HCT116 (cell line): ENCODE measurements at regions not wholly inside any gene's neighbourhood (a gene's known extent, or its start where the extent isn't known, plus 50 kb on each side); places are given as distances from the start of the nearest gene placed in this dataset.

Experiments
- ATAC-seq: fragments of 200-7000 bp; cut with Tn5 transposase; 2 replicates; pipeline ENCODE4 v1.9.1; 2020; ENCODE audit warnings: mild to moderate bottlenecking, moderate library complexity
- BruUV-seq: library from RNA; stranded (reverse); fragments of 400-500 nt; replicated peaks from 2 replicates; lab custom pipeline; 2021; lab: Mats Ljungman, UMichigan
- CTCF ChIA-PET: fragments of 300-600 bp; sonication (Branson Sonifier 250); formaldehyde crosslinking; loops from one replicate; lab custom pipeline; 2021; ENCODE audit warnings: antibody characterized with exemption; lab: Charles Lee
- POLR2A ChIA-PET: fragments of 300-600, 350-600 bp; sonication (Branson Sonifier 250); formaldehyde crosslinking; loops from one replicate; lab custom pipeline; 2021; ENCODE audit warnings: antibody characterized with exemption; lab: Charles Lee
- RAD21 ChIA-PET, 2 experiments: fragments of 300-600 bp; sonication (Branson Sonifier 250); formaldehyde crosslinking; loops; one replicate each; lab custom pipeline; 2023; ENCODE audit warnings: low total read pairs in 2 of 2; ENCODE audit not compliant: uncharacterized antibody in 2 of 2, unreplicated experiment in 2 of 2, low non-redundant PET in 1 of 2; lab: Charles Lee
- DNase-seq: peaks from one replicate; pipeline ENCODE4 v3.0.0-alpha.2; 2010; ENCODE audit warnings: low read depth, low spot score
- H2AFZ ChIP-seq: fragments of 200-600 bp; shearing (Covaris generic), sonication (generic); 2 replicates; pipeline ENCODE4 v1.6.1; 2017; ENCODE audit warnings: low read depth, mixed run types, mixed read lengths, antibody characterized with exemption, low read length; ENCODE audit not compliant: poor library complexity, severe bottlenecking
- H3K27ac ChIP-seq: 2 replicates; pipeline ENCODE4 v1.5.1; 2012; ENCODE audit warnings: low read depth, low read length
- H3K27me3 ChIP-seq: fragments of 200-600 bp; sonication (generic); 2 replicates; pipeline ENCODE4 v1.6.1; 2016; ENCODE audit warnings: mixed run types, low read length, mixed read lengths; ENCODE audit not compliant: insufficient read depth
- H3K36me3 ChIP-seq, 2 experiments: fragments of 200-500 bp in 1 of 2; fragments of 200-600 bp in 1 of 2; sonication (Bioruptor generic) in 1 of 2; sonication (generic) in 1 of 2; 2 replicates each; pipeline versions ENCODE4 v1.5.1 to v1.6.1; 2014 to 2016; ENCODE audit warnings: low read length in 2 of 2, inconsistent platforms in 1 of 2, mixed read lengths in 1 of 2, mixed run types in 1 of 2; ENCODE audit not compliant: insufficient read depth in 2 of 2, control insufficient read depth in 1 of 2
- H3K4me1 ChIP-seq, 2 experiments: fragments of 200-600 bp in 1 of 2; sonication (generic) in 1 of 2; 2 replicates each; pipeline versions ENCODE4 v1.5.1 to v1.6.1; 2012 to 2017; ENCODE audit warnings: low read length in 2 of 2, inconsistent platforms in 1 of 2, mild to moderate bottlenecking in 1 of 2, mixed read lengths in 1 of 2, mixed run types in 1 of 2, moderate library complexity in 1 of 2; ENCODE audit not compliant: insufficient read depth in 2 of 2, control insufficient read depth in 1 of 2
- H3K4me2 ChIP-seq: fragments of 200-600 bp; sonication (generic); 2 replicates; pipeline ENCODE4 v1.6.1; 2017; ENCODE audit warnings: mixed run types, low read length, mixed read lengths
- H3K4me3 ChIP-seq, 2 experiments: fragments of 200-600 bp in 1 of 2; sonication (generic) in 1 of 2; replicated peaks in 1 of 2; 2 replicates each; pipeline ENCODE4 v1.5.1; 2011 to 2016; ENCODE audit warnings: low read length in 2 of 2, control low read depth in 1 of 2, low read depth in 1 of 2, mild to moderate bottlenecking in 1 of 2, mixed read lengths in 1 of 2, mixed run types in 1 of 2
- H3K79me2 ChIP-seq: fragments of 200-600 bp; sonication (generic); 2 replicates; pipeline ENCODE4 v1.6.1; 2017; ENCODE audit warnings: mild to moderate bottlenecking, mixed run types, low read length, moderate library complexity, mixed read lengths; ENCODE audit not compliant: insufficient read depth
- H3K9ac ChIP-seq: fragments of 200-600 bp; sonication (generic); 2 replicates; pipeline ENCODE4 v1.6.1; 2016; ENCODE audit warnings: low read length, mixed read lengths
- H3K9me2 ChIP-seq: fragments of 200-600 bp; sonication (generic), shearing (Covaris generic); 2 replicates; pipeline ENCODE4 v1.6.1; 2017; ENCODE audit warnings: mixed run types, mild to moderate bottlenecking, moderate library complexity; ENCODE audit not compliant: insufficient read depth
- H3K9me3 ChIP-seq, 2 experiments: fragments of 200-500 bp in 1 of 2; fragments of 200-600 bp in 1 of 2; sonication (Bioruptor generic) in 1 of 2; sonication (generic) in 1 of 2; 2 replicates each; pipeline ENCODE4 v1.6.1; 2014 to 2017; ENCODE audit warnings: low read length in 2 of 2, mixed read lengths in 2 of 2, inconsistent platforms in 1 of 2, low read depth in 1 of 2, mild to moderate bottlenecking in 1 of 2, mixed run types in 1 of 2, moderate library complexity in 1 of 2; ENCODE audit not compliant: control insufficient read depth in 1 of 2, insufficient read depth in 1 of 2
- H4K20me1 ChIP-seq: fragments of 200-600 bp; sonication (generic), shearing (Covaris generic); 2 replicates; pipeline ENCODE4 v1.6.1; 2017; ENCODE audit warnings: mixed run types, mild to moderate bottlenecking, moderate library complexity; ENCODE audit not compliant: insufficient read depth
- CBX3 ChIP-seq: IDR thresholded peaks from 2 replicates; pipeline ENCODE4 v1.6.1; 2012; ENCODE audit warnings: low read depth
- CEBPB ChIP-seq: IDR thresholded peaks from 2 replicates; pipeline ENCODE4 v1.6.1; 2012; ENCODE audit warnings: low read depth
- EGR1 ChIP-seq: IDR thresholded peaks from 2 replicates; pipeline ENCODE4 v1.6.1; 2012; ENCODE audit warnings: low read depth
- ELF1 ChIP-seq: IDR thresholded peaks from 2 replicates; pipeline ENCODE4 v1.6.1; 2012; ENCODE audit warnings: low read depth, borderline replicate concordance
- EZH2 ChIP-seq: fragments of 200-600 bp; sonication (generic); IDR thresholded peaks from 2 replicates; pipeline ENCODE4 v1.6.1; 2017; ENCODE audit warnings: antibody characterized with exemption, mixed run types
- EZH2phosphoT487 ChIP-seq: fragments of 200-600 bp; IDR thresholded peaks from 2 replicates; pipeline ENCODE4 v1.6.1; 2018; ENCODE audit warnings: antibody characterized with exemption, borderline replicate concordance
- FOSL1 ChIP-seq: IDR thresholded peaks from 2 replicates; pipeline ENCODE4 v1.6.1; 2012; ENCODE audit warnings: low read depth
- POLR2AphosphoS5 ChIP-seq: IDR thresholded peaks from 2 replicates; pipeline ENCODE4 v1.6.1; 2011; ENCODE audit warnings: mild to moderate bottlenecking, low read depth, low read length, moderate library complexity
- SIN3A ChIP-seq: IDR thresholded peaks from 2 replicates; pipeline ENCODE4 v1.6.1; 2012; ENCODE audit warnings: low read depth
- SP1 ChIP-seq: IDR thresholded peaks from 2 replicates; pipeline ENCODE4 v1.6.1; 2012; ENCODE audit warnings: low read depth
- SRF ChIP-seq: IDR thresholded peaks from 2 replicates; pipeline ENCODE4 v1.6.1; 2012; ENCODE audit warnings: low read depth
- YY1 ChIP-seq: IDR thresholded peaks from 2 replicates; pipeline ENCODE4 v1.6.1; 2011; ENCODE audit warnings: low read length, low read depth, moderate library complexity, mild to moderate bottlenecking; ENCODE audit not compliant: insufficient replicate concordance; ENCODE audit errors: extremely low read depth
- ZFX ChIP-seq: fragments of 450-650 bp; IDR thresholded peaks from 2 replicates; pipeline ENCODE4 v1.6.1; 2017
- ZNF274 ChIP-seq: fragments of 200-500 bp; sonication (Bioruptor generic); IDR thresholded peaks from 2 replicates; pipeline ENCODE4 v1.6.1; 2014; ENCODE audit warnings: mild to moderate bottlenecking, low read depth, low read length, inconsistent platforms
- intact Hi-C: fragments of 100-400 bp; cut with micrococcal nuclease; formaldehyde crosslinking; loops from 2 replicates; pipeline ENCODE4 v1.10.0; 2022
- TF ChIP-seq, protein P1 (sequence below), 3 experiments: fragments of 200-600 bp in 1 of 3; sonication (generic) in 1 of 3; IDR thresholded peaks in 2 of 3; conservative IDR thresholded peaks in 1 of 3; 2 replicates each; pipeline ENCODE4 v1.5.1; 2012 to 2017; ENCODE audit warnings: low read depth in 2 of 3, low read length in 2 of 3, antibody characterized with exemption in 1 of 3, borderline replicate concordance in 1 of 3, control low read depth in 1 of 3, mild to moderate bottlenecking in 1 of 3, mixed read lengths in 1 of 3, mixed run types in 1 of 3, moderate library complexity in 1 of 3; ENCODE audit not compliant: insufficient read depth in 1 of 3
- TF ChIP-seq, protein P2 (sequence below): IDR thresholded peaks from 2 replicates; pipeline ENCODE4 v1.6.1; 2011; ENCODE audit warnings: mild to moderate bottlenecking, low read length, moderate library complexity; ENCODE audit not compliant: insufficient replicate concordance; ENCODE audit errors: extremely low read depth
- TF ChIP-seq, protein P3 (sequence below): IDR thresholded peaks from 2 replicates; pipeline ENCODE4 v1.6.1; 2012

DNA sequence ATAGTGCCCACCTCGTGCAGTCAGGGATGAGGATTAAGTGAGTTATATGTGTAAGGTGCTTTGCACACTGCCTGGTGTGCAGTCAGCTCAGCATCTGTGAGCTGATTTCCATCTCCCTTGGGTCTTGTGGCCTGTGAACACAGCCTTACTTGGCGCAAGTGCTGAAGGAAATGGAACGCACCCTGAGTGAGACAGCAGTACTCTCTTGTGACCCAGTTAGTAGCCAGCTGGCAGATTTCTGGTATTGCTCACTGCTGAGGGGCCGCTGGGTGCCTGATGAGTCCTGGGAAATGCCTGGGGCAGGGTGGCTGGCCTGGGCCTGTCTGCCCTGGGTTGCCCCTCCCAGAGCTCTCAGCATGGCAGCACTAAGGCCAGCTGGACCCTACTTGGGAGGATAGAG, 90.9 kb upstream of the BOD1 start:
- no peak overlapping the region for H2AFZ ChIP-seq
- H3K27me3 ChIP-seq = no peaks in the 10 kb centered on the region
- no peaks in the 10 kb centered on the region for H3K79me2 ChIP-seq
- H3K9ac ChIP-seq = no peak overlapping the region
- intact Hi-C loops = no loop called here
- no TSS peak for BruUV-seq
- ChIA-PET POLR2A (no interaction called here), RAD21 (no interaction called here), CTCF (no interaction called here)
- no peaks in the 10 kb centered on the region for H3K9me2 ChIP-seq
- H3K4me3 ChIP-seq = no peak overlapping the region
- TF ChIP-seq, protein P1, sequence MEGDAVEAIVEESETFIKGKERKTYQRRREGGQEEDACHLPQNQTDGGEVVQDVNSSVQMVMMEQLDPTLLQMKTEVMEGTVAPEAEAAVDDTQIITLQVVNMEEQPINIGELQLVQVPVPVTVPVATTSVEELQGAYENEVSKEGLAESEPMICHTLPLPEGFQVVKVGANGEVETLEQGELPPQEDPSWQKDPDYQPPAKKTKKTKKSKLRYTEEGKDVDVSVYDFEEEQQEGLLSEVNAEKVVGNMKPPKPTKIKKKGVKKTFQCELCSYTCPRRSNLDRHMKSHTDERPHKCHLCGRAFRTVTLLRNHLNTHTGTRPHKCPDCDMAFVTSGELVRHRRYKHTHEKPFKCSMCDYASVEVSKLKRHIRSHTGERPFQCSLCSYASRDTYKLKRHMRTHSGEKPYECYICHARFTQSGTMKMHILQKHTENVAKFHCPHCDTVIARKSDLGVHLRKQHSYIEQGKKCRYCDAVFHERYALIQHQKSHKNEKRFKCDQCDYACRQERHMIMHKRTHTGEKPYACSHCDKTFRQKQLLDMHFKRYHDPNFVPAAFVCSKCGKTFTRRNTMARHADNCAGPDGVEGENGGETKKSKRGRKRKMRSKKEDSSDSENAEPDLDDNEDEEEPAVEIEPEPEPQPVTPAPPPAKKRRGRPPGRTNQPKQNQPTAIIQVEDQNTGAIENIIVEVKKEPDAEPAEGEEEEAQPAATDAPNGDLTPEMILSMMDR (IDR thresholded peaks at IDR 0.05 in 2 of 3, conservative IDR thresholded peaks at IDR 0.05 in 1 of 3; ENCODE audit: borderline replicate concordance in 1 of 3, insufficient read depth in 1 of 3, low read depth in 2 of 3, low read length in 2 of 3) = no peak
- TF ChIP-seq, protein P2, sequence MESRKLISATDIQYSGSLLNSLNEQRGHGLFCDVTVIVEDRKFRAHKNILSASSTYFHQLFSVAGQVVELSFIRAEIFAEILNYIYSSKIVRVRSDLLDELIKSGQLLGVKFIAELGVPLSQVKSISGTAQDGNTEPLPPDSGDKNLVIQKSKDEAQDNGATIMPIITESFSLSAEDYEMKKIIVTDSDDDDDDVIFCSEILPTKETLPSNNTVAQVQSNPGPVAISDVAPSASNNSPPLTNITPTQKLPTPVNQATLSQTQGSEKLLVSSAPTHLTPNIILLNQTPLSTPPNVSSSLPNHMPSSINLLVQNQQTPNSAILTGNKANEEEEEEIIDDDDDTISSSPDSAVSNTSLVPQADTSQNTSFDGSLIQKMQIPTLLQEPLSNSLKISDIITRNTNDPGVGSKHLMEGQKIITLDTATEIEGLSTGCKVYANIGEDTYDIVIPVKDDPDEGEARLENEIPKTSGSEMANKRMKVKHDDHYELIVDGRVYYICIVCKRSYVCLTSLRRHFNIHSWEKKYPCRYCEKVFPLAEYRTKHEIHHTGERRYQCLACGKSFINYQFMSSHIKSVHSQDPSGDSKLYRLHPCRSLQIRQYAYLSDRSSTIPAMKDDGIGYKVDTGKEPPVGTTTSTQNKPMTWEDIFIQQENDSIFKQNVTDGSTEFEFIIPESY = no peak
- TF ChIP-seq CBX3 = no peak
- no peak for TF ChIP-seq EZH2
- TF ChIP-seq EZH2phosphoT487 = no peak
- no peak for TF ChIP-seq SP1
- TF ChIP-seq YY1 = no peak
- no peak for TF ChIP-seq ZFX
- no peak for TF ChIP-seq SIN3A
- TF ChIP-seq ZNF274 = no peak
- no peak for TF ChIP-seq FOSL1
- TF ChIP-seq, protein P3, sequence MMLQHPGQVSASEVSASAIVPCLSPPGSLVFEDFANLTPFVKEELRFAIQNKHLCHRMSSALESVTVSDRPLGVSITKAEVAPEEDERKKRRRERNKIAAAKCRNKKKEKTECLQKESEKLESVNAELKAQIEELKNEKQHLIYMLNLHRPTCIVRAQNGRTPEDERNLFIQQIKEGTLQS = no peak
- TF ChIP-seq EGR1 = no peak
- no peak for TF ChIP-seq POLR2AphosphoS5
- no peak for TF ChIP-seq ELF1
- TF ChIP-seq SRF = no peak
- TF ChIP-seq CEBPB = no peak
- H3K4me2 ChIP-seq = no peak overlapping the region
- ATAC-seq (no peak), DNase-seq (no peak)
- H4K20me1 ChIP-seq = no peaks in the 10 kb centered on the region
- H3K36me3 ChIP-seq = no peaks in the 10 kb centered on the region
- no peaks in the 10 kb centered on the region for H3K9me3 ChIP-seq
- no peak overlapping the region for H3K27ac ChIP-seq
- H3K4me1 ChIP-seq = no peaks in the 10 kb centered on the region
